ENCODE measurements at regions not wholly inside any gene's neighbourhood (a gene's known extent, or its start where the extent isn't known, plus 50 kb on each side); places are given as distances from the start of the nearest gene placed in this dataset.

GRCh38 chr1:164256456-164256855, 302.5 kb upstream of the PBX1 start:
- H3K27ac ChIP-seq = no peak overlapping the region
- no peaks in the 10 kb centered on the region for H3K4me1 ChIP-seq
- no peaks in the 10 kb centered on the region for H3K27me3 ChIP-seq
- no peaks in the 10 kb centered on the region for H3K36me3 ChIP-seq
- no peak for DNase-seq (ENCODE audit: low spot score in 2 of 2)
- intact Hi-C loops (cut with DNase I; ENCODE audit: low total_unique reads) = no loop called here
- peaks cover 4 to 9% of the 10 kb centered on the region in 2 donors for H3K9me3 ChIP-seq
- no peak overlapping the region for H3K4me3 ChIP-seq
- TF ChIP-seq POLR2A (IDR thresholded peaks at IDR 0.05) (no peak), CTCF (IDR thresholded peaks at IDR 0.05) (no peak), POLR2AphosphoS5 (IDR thresholded peaks at IDR 0.05) (no peak)

- Histone ChIP-seq H3K36me3 (no peaks in the 10 kb centered on the region), H3K4me3 (no peak overlapping the region)
- intact Hi-C loops (cut with DNase I; ENCODE audit: low total_unique reads) = no loop called here
Measured at GRCh38 chr1:164261691-164262240, 297.2 kb upstream of the PBX1 start.

GRCh38 chr1:164263540-164263939, 295.4 kb upstream of the PBX1 start:
- intact Hi-C loops (cut with DNase I; ENCODE audit: low total_unique reads) = no loop called here
- Histone ChIP-seq H3K27me3 (no peaks in the 10 kb centered on the region), H3K36me3 (no peaks in the 10 kb centered on the region), H3K9me3 (no peaks in the 10 kb centered on the region), H3K4me1 (no peaks in the 10 kb centered on the region), H3K4me3 (no peak overlapping the region), H3K27ac (no peak overlapping the region)
- DNase-seq (ENCODE audit: low spot score in 2 of 2) = no peak
- TF ChIP-seq POLR2A (IDR thresholded peaks at IDR 0.05) (no peak), CTCF (IDR thresholded peaks at IDR 0.05) (no peak), POLR2AphosphoS5 (IDR thresholded peaks at IDR 0.05) (no peak)

More at GRCh38 chr1:164261691-164262240, 297.2 kb upstream of the PBX1 start:
- TF ChIP-seq POLR2A (IDR thresholded peaks at IDR 0.05) (no peak), POLR2AphosphoS5 (IDR thresholded peaks at IDR 0.05) (no peak), CTCF (IDR thresholded peaks at IDR 0.05) (no peak)
- Histone ChIP-seq H3K9me3 (no peaks in the 10 kb centered on the region), H3K27me3 (no peaks in the 10 kb centered on the region), H3K4me1 (no peaks in the 10 kb centered on the region), H3K27ac (no peak overlapping the region)
- DNase-seq (ENCODE audit: low spot score in 2 of 2) = no peak

GRCh38 chr1:164265232-164265631, 293.8 kb upstream of the PBX1 start:
- TF ChIP-seq POLR2AphosphoS5 (IDR thresholded peaks at IDR 0.05) = no peak
- TF ChIP-seq POLR2A (IDR thresholded peaks at IDR 0.05) = no peak
- TF ChIP-seq CTCF (IDR thresholded peaks at IDR 0.05) = no peak
- Histone ChIP-seq H3K36me3 (no peaks in the 10 kb centered on the region), H3K9me3 (no peaks in the 10 kb centered on the region), H3K4me1 (no peaks in the 10 kb centered on the region), H3K4me3 (no peak overlapping the region), H3K27me3 (no peaks in the 10 kb centered on the region), H3K27ac (no peak overlapping the region)
- intact Hi-C loops (cut with DNase I; ENCODE audit: low total_unique reads) = no loop called here
- DNase-seq (ENCODE audit: low spot score in 2 of 2) = no peak

GRCh38 chr1:164272156-164272555, 286.8 kb upstream of the PBX1 start:
- DNase-seq (ENCODE audit: low spot score in 2 of 2) = no peak
- H3K36me3 ChIP-seq = no peaks in the 10 kb centered on the region
- no peaks in the 10 kb centered on the region for H3K4me1 ChIP-seq
- intact Hi-C loops (cut with DNase I; ENCODE audit: low total_unique reads) = no loop called here
- TF ChIP-seq POLR2A (IDR thresholded peaks at IDR 0.05) (no peak), CTCF (IDR thresholded peaks at IDR 0.05) (no peak), POLR2AphosphoS5 (IDR thresholded peaks at IDR 0.05) (no peak)
- H3K9me3 ChIP-seq = no peaks in the 10 kb centered on the region
- H3K4me3 ChIP-seq = no peak overlapping the region
- no peaks in the 10 kb centered on the region for H3K27me3 ChIP-seq
- H3K27ac ChIP-seq = no peak overlapping the region
